AG04449 (cell line): ENCODE measurements at regions not wholly inside any gene's neighbourhood (a gene's known extent, or its start where the extent isn't known, plus 50 kb on each side); places are given as distances from the start of the nearest gene placed in this dataset.

Experiments used
- CTCF ChIA-PET: fragments of 350-600 bp; formaldehyde crosslinking; extraction: SDS; loops from one replicate; lab custom pipeline; 2021; ENCODE audit warnings: antibody characterized with exemption; lab: Yijun Ruan, JAX
- POLR2A ChIA-PET: fragments of 400-600, 350-600 bp; formaldehyde crosslinking; extraction: SDS; loops from one replicate; lab custom pipeline; 2020; ENCODE audit warnings: antibody characterized with exemption, inconsistent platforms; lab: Yijun Ruan, JAX
- DNase-seq: peaks from one replicate; pipeline ENCODE4 v3.0.0-alpha.2; 2010; ENCODE audit warnings: low read depth, low spot score
- H3K4me3 ChIP-seq: 2 replicates; pipeline ENCODE4 v1.5.1; 2011; ENCODE audit warnings: low read depth, mild to moderate bottlenecking, control low read depth, low read length
- TF ChIP-seq, protein P1 (sequence below): IDR thresholded peaks from one replicate; pipeline ENCODE4 v1.5.1; 2011; ENCODE audit warnings: mild to moderate bottlenecking, moderate library complexity, low read length, control low read depth, inconsistent platforms; ENCODE audit not compliant: insufficient read depth; ENCODE audit errors: missing control alignments

DNA sequence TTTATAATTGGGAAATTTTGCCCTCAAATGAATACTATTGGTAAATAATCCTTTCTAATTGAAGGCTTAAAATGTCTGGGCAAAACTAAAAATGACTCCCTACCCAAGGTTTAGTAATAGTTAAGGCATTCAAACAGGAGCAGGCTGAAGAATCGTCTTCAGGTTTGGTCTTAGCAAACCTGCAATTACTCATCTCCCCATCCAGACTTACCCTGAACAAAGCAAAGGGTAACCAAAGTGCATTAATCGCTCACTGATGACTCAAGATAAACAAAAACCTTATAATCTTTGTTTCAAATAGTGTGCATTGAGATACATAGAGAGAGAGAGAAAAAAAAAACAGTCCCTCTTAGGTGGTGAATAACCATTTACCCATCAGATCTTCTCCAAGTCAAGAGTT, 225.5 kb downstream of the BMP2 start:
- TF ChIP-seq, protein P1, sequence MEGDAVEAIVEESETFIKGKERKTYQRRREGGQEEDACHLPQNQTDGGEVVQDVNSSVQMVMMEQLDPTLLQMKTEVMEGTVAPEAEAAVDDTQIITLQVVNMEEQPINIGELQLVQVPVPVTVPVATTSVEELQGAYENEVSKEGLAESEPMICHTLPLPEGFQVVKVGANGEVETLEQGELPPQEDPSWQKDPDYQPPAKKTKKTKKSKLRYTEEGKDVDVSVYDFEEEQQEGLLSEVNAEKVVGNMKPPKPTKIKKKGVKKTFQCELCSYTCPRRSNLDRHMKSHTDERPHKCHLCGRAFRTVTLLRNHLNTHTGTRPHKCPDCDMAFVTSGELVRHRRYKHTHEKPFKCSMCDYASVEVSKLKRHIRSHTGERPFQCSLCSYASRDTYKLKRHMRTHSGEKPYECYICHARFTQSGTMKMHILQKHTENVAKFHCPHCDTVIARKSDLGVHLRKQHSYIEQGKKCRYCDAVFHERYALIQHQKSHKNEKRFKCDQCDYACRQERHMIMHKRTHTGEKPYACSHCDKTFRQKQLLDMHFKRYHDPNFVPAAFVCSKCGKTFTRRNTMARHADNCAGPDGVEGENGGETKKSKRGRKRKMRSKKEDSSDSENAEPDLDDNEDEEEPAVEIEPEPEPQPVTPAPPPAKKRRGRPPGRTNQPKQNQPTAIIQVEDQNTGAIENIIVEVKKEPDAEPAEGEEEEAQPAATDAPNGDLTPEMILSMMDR = no peak
- DNase-seq = no peak
- CTCF ChIA-PET = no interaction called here
- H3K4me3 ChIP-seq = no peak overlapping the region
- POLR2A ChIA-PET = no interaction called here

DNA sequence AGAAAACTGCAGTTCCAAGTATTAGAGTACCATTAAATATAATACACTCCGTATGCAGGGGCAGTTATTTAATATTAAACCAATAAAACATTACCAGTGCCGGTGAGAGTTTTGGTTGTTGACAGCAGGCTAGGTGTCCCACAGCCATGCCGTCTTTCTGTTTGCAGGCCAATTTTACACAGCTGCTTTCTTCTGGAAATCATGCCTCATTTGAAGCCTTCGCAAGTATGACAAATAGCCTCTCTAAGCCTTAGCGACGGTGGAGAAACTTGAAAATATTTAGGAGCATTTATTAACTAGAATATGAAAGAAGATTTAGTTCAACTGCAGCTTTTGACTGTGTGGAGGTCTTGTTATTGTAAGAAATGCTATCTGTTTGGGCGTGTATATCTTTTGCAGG, 226.0 kb downstream of the BMP2 start:
- no peak overlapping the region for H3K4me3 ChIP-seq
- no peak for DNase-seq
- ChIA-PET CTCF (no interaction called here), POLR2A (no interaction called here)
- TF ChIP-seq, protein P1 = no peak

- ChIA-PET CTCF (no interaction called here), POLR2A (no interaction called here)
- DNase-seq = no peak
- no peak overlapping the region for H3K4me3 ChIP-seq
- TF ChIP-seq, protein P1 = no peak
Measured at GRCh38 chr20:6994452-6994851, 227.0 kb downstream of the BMP2 start.

- ChIA-PET POLR2A (no interaction called here), CTCF (no interaction called here)
- DNase-seq = no peak
- H3K4me3 ChIP-seq = no peak overlapping the region
- TF ChIP-seq, protein P1 = no peak
Measured at GRCh38 chr20:6998909-6999308, 231.4 kb downstream of the BMP2 start.

- POLR2A ChIA-PET = no interaction called here
- CTCF ChIA-PET = no interaction called here
- H3K4me3 ChIP-seq = no peak overlapping the region
- no peak for DNase-seq
- TF ChIP-seq, protein P1 = no peak
Measured at GRCh38 chr20:6999381-6999780, 231.9 kb downstream of the BMP2 start.

GRCh38 chr20:7003598-7003997, 236.1 kb downstream of the BMP2 start:
- POLR2A ChIA-PET = no interaction called here
- CTCF ChIA-PET = no interaction called here
- TF ChIP-seq, protein P1 = no peak
- no peak overlapping the region for H3K4me3 ChIP-seq
- DNase-seq = no peak

DNA sequence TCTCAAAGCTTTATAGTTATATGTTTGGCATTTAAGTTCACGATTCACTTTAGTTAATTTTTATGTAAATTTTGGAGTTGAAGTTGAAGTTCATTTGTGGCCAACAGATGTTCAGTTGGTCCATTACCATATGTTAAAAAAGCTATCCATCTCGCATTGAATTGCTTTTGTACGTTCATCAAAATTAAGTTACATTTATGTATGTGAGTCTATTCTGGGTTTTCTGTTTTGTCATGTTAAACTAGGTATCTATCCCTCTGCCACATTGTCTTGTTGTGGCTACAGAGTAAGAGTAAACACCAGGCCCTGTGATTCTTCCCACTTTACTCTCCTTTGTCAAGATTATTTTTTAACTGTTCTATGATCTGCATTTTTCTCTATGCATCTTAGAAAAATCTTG, 237.3 kb downstream of the BMP2 start:
- POLR2A ChIA-PET = no interaction called here
- no peak for DNase-seq
- TF ChIP-seq, protein P1 = no peak
- H3K4me3 ChIP-seq = no peak overlapping the region
- CTCF ChIA-PET = no interaction called here
